ENCODE measurements at regions not wholly inside any gene's neighbourhood (a gene's known extent, or its start where the extent isn't known, plus 50 kb on each side); places are given as distances from the start of the nearest gene placed in this dataset.
A peak's percentile ranks its signal among the peaks of the same experiment; 100 is the strongest.

GRCh38 chr12:30845676-30846075 lies 80.9 kb upstream of the TSPAN11 start:
- no CpG with 5 or more reads among the region's 5 CpGs for WGBS (ENCODE audit: extremely low coverage, insufficient read length, low lambda C conversion rate)
- Histone ChIP-seq H2BK120ac (ENCODE audit: low read depth, low read length, poor library complexity, severe bottlenecking) (peak overlapping the region; percentile 48), H3K9me3 (ENCODE audit: control insufficient read depth, low read depth, low read length) (no peaks in the 10 kb centered on the region), H3K56ac (ENCODE audit: insufficient read length, low read depth, low read length) (no peak overlapping the region), H2BK12ac (ENCODE audit: insufficient read length, low read depth, low read length) (no peak overlapping the region), H3K27me3 (ENCODE audit: insufficient read depth, low read length) (no peaks in the 10 kb centered on the region), H2BK20ac (ENCODE audit: low read depth, low read length, poor library complexity, severe bottlenecking) (no peak overlapping the region), H3K79me2 (ENCODE audit: insufficient read depth, low read length) (no peaks in the 10 kb centered on the region), H2BK15ac (ENCODE audit: low read depth, low read length) (no peak overlapping the region), H2BK5ac (ENCODE audit: insufficient read length, low read length) (no peak overlapping the region), H3K4me1 (ENCODE audit: insufficient read depth, low read length) (peaks cover 4% of the 10 kb centered on the region), H2AFZ (ENCODE audit: low read length) (no peak overlapping the region), H3K4ac (ENCODE audit: low read depth, low read length) (no peak overlapping the region), H3K23ac (ENCODE audit: insufficient read length, low read depth, low read length) (no peak overlapping the region), H4K91ac (ENCODE audit: insufficient read length, low read depth, low read length) (no peak overlapping the region), H3K4me2 (ENCODE audit: insufficient read depth, insufficient read length, low read length) (no peak overlapping the region), H3K9ac (ENCODE audit: extremely low read depth, insufficient read length, low read length) (no peak overlapping the region), H3K79me1 (ENCODE audit: insufficient read depth, low read depth, low read length, poor library complexity, severe bottlenecking) (no peaks in the 10 kb centered on the region), H3K18ac (ENCODE audit: insufficient read length, low read depth, low read length) (no peak overlapping the region), H2AK5ac (ENCODE audit: insufficient read length, low read length) (no peak overlapping the region), H3T11ph (ENCODE audit: low read length) (no peak overlapping the region), H4K8ac (replicated peaks; ENCODE audit: insufficient read length, low read depth, low read length) (no peak overlapping the region), H3K23me2 (ENCODE audit: insufficient read length, low read depth, low read length, poor library complexity, severe bottlenecking) (no peaks in the 10 kb centered on the region), H3K27ac (ENCODE audit: insufficient read length, low read depth, low read length) (no peak overlapping the region), H4K5ac (ENCODE audit: insufficient read length, low read depth, low read length) (no peak overlapping the region), H4K20me1 (ENCODE audit: control insufficient read depth, insufficient read depth, insufficient read length) (no peaks in the 10 kb centered on the region), H3K14ac (ENCODE audit: insufficient read depth, low read length) (no peak overlapping the region)
- Mint-ChIP-seq H3K36me3 (ENCODE audit: insufficient read depth in 1 of 3, low read depth in 3 of 3) (no peaks in the 10 kb centered on the region), H3K4me3 (no peak overlapping the region), H3K4me1 (peaks cover 20 to 25% of the 10 kb centered on the region in 2 experiments), H3K9me3 (peaks cover 0 to 3% of the 10 kb centered on the region in 2 experiments; a peak in 2 of 5 replicates), H3K27ac (no peak overlapping the region), H3K27me3 (ENCODE audit: low read depth) (peaks cover 8% of the 10 kb centered on the region)
- DNase-seq = peak; percentile 3
- no peak for TF ChIP-seq CTCF (conservative IDR thresholded peaks at IDR 0.05)
